DMS 273 (cell line): ENCODE measurements at regions not wholly inside any gene's neighbourhood (a gene's known extent, or its start where the extent isn't known, plus 50 kb on each side); places are given as distances from the start of the nearest gene placed in this dataset.
"Not testable (repeated sequence)": the region's sequence is repeated elsewhere in the genome, so short reads cannot be mapped to it uniquely, and the experiment has no call there.

Experiments
- DNase-seq: peaks from one replicate; lab custom pipeline; 2025; ENCODE audit not compliant: unreplicated experiment; lab: John Stamatoyannopoulos, UW

GRCh38 chr9:39566782-39567181 is 211.3 kb downstream of the SPATA31A1 start:
- DNase-seq = not testable (repeated sequence)

- DNase-seq = not testable (repeated sequence)
These were observed 211.9 kb downstream of the SPATA31A1 start for GRCh38 chr9:39567396-39567795.

GRCh38 chr9:39568900-39569299 is 213.4 kb downstream of the SPATA31A1 start:
- not testable (repeated sequence) for DNase-seq

DNA sequence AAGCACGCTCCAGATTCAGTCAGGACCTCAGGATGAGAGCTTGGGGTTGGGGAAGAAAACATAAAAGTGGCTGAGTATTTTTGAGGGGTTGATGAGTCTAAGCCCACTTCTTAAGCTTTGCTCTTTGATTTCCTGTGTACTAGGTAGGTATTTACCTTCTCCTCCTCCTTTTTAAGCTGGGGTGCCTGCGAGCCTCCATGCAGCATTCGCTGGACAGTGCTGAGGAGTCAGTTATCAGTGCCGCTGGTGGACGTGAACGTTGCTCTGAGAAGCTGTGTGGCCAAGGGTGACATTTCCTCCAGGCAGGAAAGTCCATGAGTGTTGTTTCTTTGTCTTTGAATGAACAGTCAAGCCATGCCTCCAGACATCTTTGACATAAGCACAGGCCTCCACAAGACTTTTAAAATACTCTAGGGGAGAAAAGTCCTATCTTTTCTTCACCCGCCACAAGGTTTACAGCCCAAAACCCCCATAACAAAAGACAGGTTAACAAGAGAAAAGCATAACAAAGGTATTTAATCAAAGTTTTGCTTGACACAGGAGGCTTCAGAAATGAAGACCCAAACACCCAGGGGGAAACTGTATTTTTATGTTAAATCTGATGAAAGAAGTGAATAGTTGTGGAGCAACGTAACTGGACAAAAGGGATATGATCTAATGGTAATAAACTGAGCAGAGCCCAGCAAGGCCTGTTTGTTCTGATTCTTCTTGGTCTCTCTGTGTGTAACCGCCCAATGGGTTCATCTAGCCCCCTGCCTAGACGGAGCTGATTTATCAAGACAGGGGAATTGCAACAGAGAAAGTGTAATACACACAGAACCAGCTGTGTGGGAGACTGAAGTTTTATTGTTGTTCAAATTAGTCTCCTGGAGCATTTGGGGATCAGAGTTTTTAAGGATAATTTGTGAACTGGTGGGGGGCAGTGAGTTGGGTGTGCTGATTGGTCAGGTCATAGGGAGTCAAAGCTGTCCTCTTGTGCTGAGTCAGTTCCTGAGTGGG is 217.9 kb downstream of the SPATA31A1 start:
- DNase-seq = not testable (repeated sequence)

DNA sequence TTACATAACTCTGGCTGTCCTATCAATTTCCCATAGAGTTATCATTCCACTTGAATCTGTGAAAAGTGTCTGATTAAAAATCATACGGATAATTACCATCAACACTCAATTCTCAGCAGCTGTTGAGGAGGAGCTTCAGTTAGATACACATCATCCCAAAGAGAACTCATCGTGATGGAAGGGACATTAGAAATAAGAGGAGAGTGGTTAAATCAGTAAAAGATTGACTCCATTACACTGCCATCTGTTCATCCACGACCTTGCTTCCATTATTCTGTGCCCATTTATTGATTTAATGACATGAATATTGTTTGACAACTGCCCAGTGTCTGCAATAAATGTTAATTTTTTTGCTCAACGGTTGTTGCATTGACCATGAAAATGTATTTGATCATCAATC is 223.5 kb downstream of the SPATA31A1 start:
- DNase-seq = not testable (repeated sequence)

- DNase-seq = not testable (repeated sequence)
These were observed 225.8 kb downstream of the SPATA31A1 start for GRCh38 chr9:39581296-39581695.

- not testable (repeated sequence) for DNase-seq
These were observed 227.4 kb downstream of the SPATA31A1 start for GRCh38 chr9:39582677-39583412.

- not testable (repeated sequence) for DNase-seq
These were observed 227.9 kb downstream of the SPATA31A1 start for GRCh38 chr9:39583413-39583747.

GRCh38 chr9:39585233-39585632 is 229.8 kb downstream of the SPATA31A1 start:
- not testable (repeated sequence) for DNase-seq

- no peak for DNase-seq
These were observed 232.5 kb downstream of the SPATA31A1 start for GRCh38 chr9:39587844-39588499.

- no peak for DNase-seq
These were observed 233.2 kb downstream of the SPATA31A1 start for GRCh38 chr9:39588500-39589137.

DNA sequence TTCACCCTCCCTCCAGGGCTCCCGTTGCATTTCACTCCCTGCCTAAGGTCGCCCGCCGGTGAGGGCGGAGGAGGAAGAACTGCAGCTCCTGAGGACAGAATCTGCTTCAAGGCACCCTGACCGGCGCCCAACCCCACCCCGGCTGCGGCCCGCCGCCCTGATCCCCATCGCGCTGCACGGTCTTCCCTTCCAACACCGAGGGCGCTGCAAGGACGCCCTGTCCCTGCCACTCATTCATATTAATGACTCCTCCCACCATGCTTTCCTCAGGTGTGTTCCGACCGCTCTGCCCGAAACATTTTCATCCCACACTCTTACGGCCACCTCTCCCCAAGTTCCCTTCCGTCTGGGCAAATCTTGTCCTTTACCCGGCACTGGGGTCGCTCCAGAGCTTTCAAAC is 248.6 kb downstream of the SPATA31A1 start:
- DNase-seq = not testable (repeated sequence)

DNA sequence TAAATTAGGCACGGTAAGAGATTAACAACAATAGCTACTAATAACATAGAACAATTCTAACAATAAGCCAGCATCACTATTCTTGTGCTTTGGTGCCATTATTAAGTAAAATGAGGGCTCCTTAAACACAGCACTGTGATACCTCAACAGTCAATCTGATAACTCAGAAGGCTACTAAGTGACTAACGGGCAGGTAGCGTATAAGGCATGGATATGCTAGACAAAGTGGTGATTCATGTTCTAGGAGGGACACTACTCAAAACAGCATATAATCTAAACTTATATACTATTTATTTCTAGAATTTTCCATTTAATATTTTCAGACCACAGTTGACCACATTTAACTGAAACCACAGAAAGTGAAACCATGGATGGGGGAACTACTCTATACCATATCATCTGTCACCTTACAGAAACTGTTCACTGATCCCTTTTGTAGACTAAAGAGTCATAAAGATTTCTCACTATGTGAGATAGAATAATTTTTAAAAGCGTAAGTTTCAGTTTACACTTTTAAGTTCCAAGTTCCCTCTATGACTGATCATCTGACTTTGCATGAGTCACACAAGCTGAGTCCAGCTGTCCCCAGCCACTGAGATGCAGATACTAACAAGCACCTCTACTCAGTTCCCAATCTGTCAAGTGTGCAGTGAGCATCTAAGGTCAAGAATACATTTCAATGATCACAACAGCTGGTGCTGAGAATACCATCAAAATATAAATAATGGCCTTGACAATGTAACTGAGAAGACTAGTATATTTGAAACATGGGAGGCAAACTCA is 256.2 kb downstream of the SPATA31A1 start:
- not testable (repeated sequence) for DNase-seq

DNA sequence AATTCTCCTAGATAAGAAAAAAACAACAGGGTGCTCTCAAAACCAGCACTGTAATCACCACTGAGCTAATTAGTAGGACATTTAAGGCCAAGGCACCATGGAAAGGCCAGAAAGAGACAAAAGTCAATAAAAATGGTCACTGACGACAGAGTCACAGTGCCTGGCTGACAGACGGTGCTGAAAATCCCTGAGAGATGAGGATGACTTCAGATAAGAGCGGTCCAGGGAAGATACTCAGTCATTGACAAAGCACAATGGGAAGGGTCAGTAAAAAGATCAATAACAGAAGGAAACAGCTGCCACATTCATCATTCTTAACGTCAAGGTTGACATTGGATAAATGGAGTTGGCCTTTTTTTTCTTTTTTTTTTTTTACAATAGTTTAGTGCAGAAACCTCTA is 261.0 kb downstream of the SPATA31A1 start:
- not testable (repeated sequence) for DNase-seq

DNA sequence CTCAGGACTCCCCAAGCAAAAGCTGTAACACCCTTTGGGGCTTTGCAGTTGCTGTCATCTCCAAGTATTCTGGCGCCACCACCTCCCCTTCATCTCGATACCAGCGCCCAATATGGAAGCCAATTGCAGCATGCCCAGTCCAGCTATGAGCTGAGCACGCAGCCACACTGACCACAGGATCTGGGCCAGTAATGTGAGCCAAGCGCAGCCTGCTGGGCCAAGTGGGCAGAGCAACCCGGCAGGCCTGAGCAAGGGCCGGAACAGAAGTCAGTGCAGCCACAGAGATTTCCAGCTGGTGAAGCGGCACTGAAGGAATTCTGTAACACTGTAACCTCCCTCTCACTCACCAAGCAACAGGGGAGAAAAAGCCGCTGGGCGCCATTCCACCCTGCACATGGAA is 268.6 kb downstream of the SPATA31A1 start:
- not testable (repeated sequence) for DNase-seq

DNA sequence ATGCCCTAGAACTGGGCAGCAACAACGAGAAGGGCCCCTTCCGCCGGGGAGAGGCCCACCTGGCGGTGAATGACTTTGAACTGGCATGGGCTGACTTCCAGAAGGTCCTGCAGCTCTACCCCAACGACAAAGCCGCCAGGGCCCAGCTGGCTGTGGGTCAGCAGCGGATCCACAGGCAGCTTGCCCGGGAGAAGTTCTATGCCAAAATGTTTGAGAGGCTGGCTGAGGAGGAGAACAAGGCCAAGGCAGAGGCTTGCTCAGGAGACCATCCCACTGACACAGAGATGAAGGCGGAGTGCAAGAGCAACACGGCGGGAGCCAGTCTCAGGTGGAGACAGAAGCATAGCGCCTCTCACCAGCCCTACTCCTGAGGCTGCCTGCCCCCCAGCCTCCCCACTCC is 276.6 kb downstream of the SPATA31A1 start:
- DNase-seq = not testable (repeated sequence)

- DNase-seq = not testable (repeated sequence)
These were observed 293.6 kb downstream of the SPATA31A1 start for GRCh38 chr9:39649029-39649428.

DNA sequence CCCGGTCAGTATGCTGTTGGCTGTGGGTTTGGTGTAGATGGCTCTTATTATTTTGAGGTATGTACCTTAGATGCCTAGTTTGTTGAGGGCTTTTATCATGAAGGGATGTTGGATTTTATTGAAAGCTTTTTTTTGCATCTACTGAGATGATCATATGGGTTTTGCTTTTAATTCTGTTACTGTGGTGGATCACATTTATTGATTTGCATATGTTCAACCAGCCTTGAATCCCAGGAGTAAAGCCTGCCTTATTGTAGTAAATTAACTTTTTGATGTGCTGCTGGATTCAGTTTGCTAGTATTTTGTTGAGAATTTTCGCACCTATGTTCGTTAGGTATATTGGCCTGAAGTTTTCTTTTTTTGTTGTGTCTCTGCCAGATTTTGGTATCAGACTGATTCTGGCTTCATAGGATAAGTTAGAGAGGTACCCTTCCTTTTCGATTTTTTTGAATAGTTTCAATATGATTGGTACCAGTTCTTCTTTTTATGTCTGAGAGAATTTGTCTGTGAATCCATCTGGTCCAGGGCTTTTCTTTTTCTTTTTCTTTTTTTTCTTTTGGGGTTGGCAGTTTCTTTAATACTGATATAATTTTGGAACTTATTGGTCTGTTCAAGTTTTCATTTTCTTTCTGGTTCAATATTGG is 301.6 kb downstream of the SPATA31A1 start:
- not testable (repeated sequence) for DNase-seq

DNA sequence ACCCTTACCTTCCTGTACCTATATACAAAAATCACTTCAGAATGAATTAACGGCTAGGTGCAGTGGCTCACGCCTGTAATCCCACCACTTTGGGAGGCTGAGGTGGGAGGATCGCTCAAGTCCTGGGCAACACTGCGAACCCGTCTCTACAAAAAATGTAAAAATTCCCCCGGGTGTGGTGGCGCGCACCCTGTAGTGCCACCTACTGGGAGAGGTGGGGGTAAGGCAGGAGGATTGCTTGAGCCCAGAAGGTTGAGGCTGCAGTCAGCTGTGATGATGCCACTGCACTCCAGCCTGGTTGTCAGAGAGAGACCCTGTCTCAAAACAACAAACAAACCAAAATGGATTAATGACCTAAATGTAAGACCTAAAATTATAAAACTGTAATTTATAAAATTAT is 307.6 kb downstream of the SPATA31A1 start:
- DNase-seq = not testable (repeated sequence)
